H9 (cell line): ENCODE measurements at regions not wholly inside any gene's neighbourhood (a gene's known extent, or its start where the extent isn't known, plus 50 kb on each side); places are given as distances from the start of the nearest gene placed in this dataset.
A peak's percentile ranks its signal among the peaks of the same experiment; 100 is the strongest.

ENCODE experiments used
- DNase-seq: peaks from one replicate; pipeline ENCODE4 v3.0.0-alpha.2; 2017
- H2AFZ ChIP-seq: one replicate; pipeline ENCODE4 v1.6.1; 2013; ENCODE audit warnings: mild to moderate bottlenecking, low read length, control low read depth, moderate library complexity
- H2AK5ac ChIP-seq: 2 replicates; pipeline ENCODE4 v1.6.1; 2013; ENCODE audit warnings: low read length, control low read depth, mixed read lengths; ENCODE audit not compliant: insufficient read length
- H2BK120ac ChIP-seq: one replicate; pipeline ENCODE4 v1.6.1; 2013; ENCODE audit warnings: low read depth, mild to moderate bottlenecking, low read length, control low read depth, inconsistent platforms; ENCODE audit not compliant: poor library complexity, severe bottlenecking
- H2BK12ac ChIP-seq: 2 replicates; pipeline ENCODE4 v1.6.1; 2013; ENCODE audit warnings: low read length, control low read depth, mixed read lengths, low read depth; ENCODE audit not compliant: insufficient read length
- H2BK15ac ChIP-seq: 2 replicates; pipeline ENCODE4 v1.6.1; 2013; ENCODE audit warnings: low read depth, low read length, control low read depth
- H2BK20ac ChIP-seq: one replicate; pipeline ENCODE4 v1.6.1; 2013; ENCODE audit warnings: low read depth, mild to moderate bottlenecking, low read length, control low read depth, inconsistent platforms; ENCODE audit not compliant: poor library complexity, severe bottlenecking
- H2BK5ac ChIP-seq: 2 replicates; pipeline ENCODE4 v1.6.1; 2013; ENCODE audit warnings: low read length, control low read depth, mixed read lengths; ENCODE audit not compliant: insufficient read length
- H3K14ac ChIP-seq: 2 replicates; pipeline ENCODE4 v1.6.1; 2013; ENCODE audit warnings: low read length, control low read depth; ENCODE audit not compliant: insufficient read depth
- H3K18ac ChIP-seq: 2 replicates; pipeline ENCODE4 v1.6.1; 2013; ENCODE audit warnings: low read depth, mild to moderate bottlenecking, mixed read lengths, low read length, control low read depth; ENCODE audit not compliant: insufficient read length
- H3K23ac ChIP-seq: 2 replicates; pipeline ENCODE4 v1.6.1; 2013; ENCODE audit warnings: low read length, control low read depth, mixed read lengths, low read depth; ENCODE audit not compliant: insufficient read length
- H3K23me2 ChIP-seq: 2 replicates; pipeline ENCODE4 v1.6.1; 2013; ENCODE audit warnings: low read depth, mild to moderate bottlenecking, mixed read lengths, low read length, control low read depth; ENCODE audit not compliant: insufficient read length, poor library complexity, severe bottlenecking
- H3K27ac ChIP-seq: 2 replicates; pipeline ENCODE4 v1.5.1; 2013; ENCODE audit warnings: low read length, control low read depth, mixed read lengths, low read depth; ENCODE audit not compliant: insufficient read length
- H3K27me3 ChIP-seq: 2 replicates; pipeline ENCODE4 v1.6.1; 2013; ENCODE audit warnings: low read length, control low read depth, inconsistent platforms; ENCODE audit not compliant: insufficient read depth
- H3K4ac ChIP-seq: 2 replicates; pipeline ENCODE4 v1.6.1; 2013; ENCODE audit warnings: low read depth, mild to moderate bottlenecking, control low read depth, inconsistent platforms, low read length, moderate library complexity
- H3K4me1 ChIP-seq: 2 replicates; pipeline ENCODE4 v1.6.1; 2013; ENCODE audit warnings: low read length, control low read depth, inconsistent platforms; ENCODE audit not compliant: insufficient read depth
- H3K4me2 ChIP-seq: 2 replicates; pipeline ENCODE4 v1.6.1; 2013; ENCODE audit warnings: low read length, control low read depth, mixed read lengths; ENCODE audit not compliant: insufficient read length, insufficient read depth
- H3K56ac ChIP-seq: 2 replicates; pipeline ENCODE4 v1.6.1; 2013; ENCODE audit warnings: low read depth, mild to moderate bottlenecking, mixed read lengths, low read length, control low read depth; ENCODE audit not compliant: insufficient read length
- H3K79me1 ChIP-seq: 2 replicates; pipeline ENCODE4 v1.6.1; 2013; ENCODE audit warnings: low read depth, mild to moderate bottlenecking, moderate library complexity, low read length, control low read depth, inconsistent platforms; ENCODE audit not compliant: insufficient read depth, poor library complexity, severe bottlenecking
- H3K79me2 ChIP-seq: 2 replicates; pipeline ENCODE4 v1.6.1; 2013; ENCODE audit warnings: low read length, control low read depth, inconsistent platforms; ENCODE audit not compliant: insufficient read depth
- H3K9ac ChIP-seq: 2 replicates; pipeline ENCODE4 v1.6.1; 2013; ENCODE audit warnings: low read length, control low read depth, mixed read lengths; ENCODE audit not compliant: insufficient read length; ENCODE audit errors: extremely low read depth
- H3K9me3 ChIP-seq: one replicate; pipeline ENCODE4 v1.6.1; 2013; ENCODE audit warnings: low read depth, low read length, inconsistent platforms; ENCODE audit not compliant: control insufficient read depth
- H3T11ph ChIP-seq: one replicate; pipeline ENCODE4 v1.6.1; 2013; ENCODE audit warnings: mild to moderate bottlenecking, low read length, control low read depth, inconsistent platforms
- H4K20me1 ChIP-seq: one replicate; pipeline ENCODE4 v1.6.1; 2013; ENCODE audit not compliant: control insufficient read depth, insufficient read length, insufficient read depth
- H4K5ac ChIP-seq: 2 replicates; pipeline ENCODE4 v1.6.1; 2013; ENCODE audit warnings: low read depth, mild to moderate bottlenecking, mixed read lengths, low read length, control low read depth; ENCODE audit not compliant: insufficient read length
- H4K8ac ChIP-seq: replicated peaks from 2 replicates; pipeline ENCODE4 v1.6.1; 2013; ENCODE audit warnings: low read length, control low read depth, mixed read lengths, low read depth; ENCODE audit not compliant: insufficient read length
- H4K91ac ChIP-seq: 2 replicates; pipeline ENCODE4 v1.6.1; 2013; ENCODE audit warnings: low read depth, mild to moderate bottlenecking, moderate library complexity, mixed read lengths, low read length, control low read depth; ENCODE audit not compliant: insufficient read length
- H3K27ac Mint-ChIP-seq, 3 experiments: 2 replicates in 2 of 3; 3 replicates in 1 of 3; pipeline ENCODE4 v1.8.0; 2020 to 2021; ENCODE audit warnings: mixed read lengths in 3 of 3, mild to moderate bottlenecking in 1 of 3, moderate library complexity in 1 of 3
- H3K27me3 Mint-ChIP-seq: 2 replicates; pipeline ENCODE4 v1.8.0; 2021; ENCODE audit warnings: low read depth, mild to moderate bottlenecking, moderate library complexity, mixed read lengths
- H3K36me3 Mint-ChIP-seq, 3 experiments: 2 replicates in 2 of 3; 3 replicates in 1 of 3; pipeline ENCODE4 v1.8.0; 2020 to 2021; ENCODE audit warnings: low read depth in 3 of 3, mixed read lengths in 3 of 3; ENCODE audit not compliant: insufficient read depth in 1 of 3
- H3K4me1 Mint-ChIP-seq, 2 experiments: 2 replicates each; pipeline ENCODE4 v1.8.0; 2020; ENCODE audit warnings: mixed read lengths in 2 of 2
- H3K4me3 Mint-ChIP-seq, 2 experiments: 2 replicates in 1 of 2; 3 replicates in 1 of 2; pipeline ENCODE4 v1.8.0; 2020 to 2021; ENCODE audit warnings: mild to moderate bottlenecking in 2 of 2, mixed read lengths in 2 of 2, moderate library complexity in 1 of 2
- H3K9me3 Mint-ChIP-seq, 2 experiments: 2 replicates in 1 of 2; 3 replicates in 1 of 2; pipeline ENCODE4 v1.8.0; 2020; ENCODE audit warnings: mild to moderate bottlenecking in 2 of 2, mixed read lengths in 2 of 2, moderate library complexity in 1 of 2
- WGBS: extraction: QIAGEN DNeasy Blood & Tissue Kit; methylation state at CpG from one replicate; pipeline ENCODE4 v1.1.7; 2013; ENCODE audit warnings: missing lambda C conversion rate, low lambda C conversion rate, mixed read lengths; ENCODE audit not compliant: insufficient read length; ENCODE audit errors: extremely low coverage; 5-methylcytosine and 5-hydroxymethylcytosine counted together
- TF ChIP-seq, protein P1 (sequence below): fragments of 200-600 bp; sonication (generic); conservative IDR thresholded peaks from 3 replicates; pipeline ENCODE4 v1.8.0; 2021; ENCODE audit warnings: antibody characterized with exemption, mild to moderate bottlenecking

DNA sequence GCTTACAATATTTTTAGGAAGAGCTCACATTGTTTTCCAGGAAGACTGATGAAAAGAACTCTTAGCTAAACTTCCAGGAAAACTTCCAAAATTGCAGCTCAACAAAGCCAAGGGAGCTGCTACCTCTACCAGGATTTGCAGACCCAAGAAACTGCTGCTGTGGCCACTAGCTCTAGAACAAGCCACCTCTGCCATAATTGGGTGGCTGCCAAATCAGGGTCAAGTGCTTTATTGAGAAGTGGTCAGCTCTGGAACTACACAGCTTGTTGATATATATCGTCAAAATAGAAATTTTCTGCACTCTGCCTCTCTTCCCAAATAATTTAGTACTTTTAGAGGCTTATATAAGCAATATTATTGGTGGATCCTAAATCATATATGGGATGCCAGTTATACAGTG is 371.8 kb upstream of the CHORDC1 start:
- Histone ChIP-seq H3T11ph (no peak overlapping the region), H2BK15ac (no peak overlapping the region), H3K27ac (no peak overlapping the region), H3K14ac (no peak overlapping the region), H3K79me2 (no peaks in the 10 kb centered on the region), H3K79me1 (no peaks in the 10 kb centered on the region), H3K23me2 (no peaks in the 10 kb centered on the region), H2AFZ (no peak overlapping the region), H4K8ac (no peak overlapping the region), H3K4me1 (no peaks in the 10 kb centered on the region), H2BK12ac (no peak overlapping the region), H3K27me3 (no peaks in the 10 kb centered on the region), H3K9me3 (no peaks in the 10 kb centered on the region), H2BK20ac (no peak overlapping the region), H4K5ac (no peak overlapping the region), H2AK5ac (no peak overlapping the region), H2BK120ac (no peak overlapping the region), H3K23ac (no peak overlapping the region), H3K4me2 (no peak overlapping the region), H3K18ac (no peak overlapping the region), H2BK5ac (no peak overlapping the region), H3K4ac (no peak overlapping the region), H4K20me1 (no peaks in the 10 kb centered on the region), H4K91ac (no peak overlapping the region), H3K56ac (no peak overlapping the region), H3K9ac (no peak overlapping the region)
- peak; percentile 28 for DNase-seq
- Mint-ChIP-seq H3K4me3 (no peak overlapping the region), H3K36me3 (peaks cover 4 to 8% (median 5%) of the 10 kb centered on the region in 3 experiments; a peak in 4 of 7 replicates), H3K4me1 (peaks cover 3 to 6% of the 10 kb centered on the region in 2 experiments; a peak in 2 of 4 replicates), H3K9me3 (peaks cover 4 to 8% of the 10 kb centered on the region in 2 experiments; a peak in 3 of 5 replicates), H3K27me3 (no peaks in the 10 kb centered on the region), H3K27ac (no peak overlapping the region)
- TF ChIP-seq, protein P1, sequence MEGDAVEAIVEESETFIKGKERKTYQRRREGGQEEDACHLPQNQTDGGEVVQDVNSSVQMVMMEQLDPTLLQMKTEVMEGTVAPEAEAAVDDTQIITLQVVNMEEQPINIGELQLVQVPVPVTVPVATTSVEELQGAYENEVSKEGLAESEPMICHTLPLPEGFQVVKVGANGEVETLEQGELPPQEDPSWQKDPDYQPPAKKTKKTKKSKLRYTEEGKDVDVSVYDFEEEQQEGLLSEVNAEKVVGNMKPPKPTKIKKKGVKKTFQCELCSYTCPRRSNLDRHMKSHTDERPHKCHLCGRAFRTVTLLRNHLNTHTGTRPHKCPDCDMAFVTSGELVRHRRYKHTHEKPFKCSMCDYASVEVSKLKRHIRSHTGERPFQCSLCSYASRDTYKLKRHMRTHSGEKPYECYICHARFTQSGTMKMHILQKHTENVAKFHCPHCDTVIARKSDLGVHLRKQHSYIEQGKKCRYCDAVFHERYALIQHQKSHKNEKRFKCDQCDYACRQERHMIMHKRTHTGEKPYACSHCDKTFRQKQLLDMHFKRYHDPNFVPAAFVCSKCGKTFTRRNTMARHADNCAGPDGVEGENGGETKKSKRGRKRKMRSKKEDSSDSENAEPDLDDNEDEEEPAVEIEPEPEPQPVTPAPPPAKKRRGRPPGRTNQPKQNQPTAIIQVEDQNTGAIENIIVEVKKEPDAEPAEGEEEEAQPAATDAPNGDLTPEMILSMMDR = no peak
- WGBS = no CpG with 5 or more reads among the region's 1 CpG
